ENCODE measurements at regions not wholly inside any gene's neighbourhood (a gene's known extent, or its start where the extent isn't known, plus 50 kb on each side); places are given as distances from the start of the nearest gene placed in this dataset.

GRCh38 chr1:55699228-55699627, 484.1 kb upstream of the USP24 start:
- no peak for TF ChIP-seq CTCF (IDR thresholded peaks at IDR 0.05)
- no peak for TF ChIP-seq POLR2AphosphoS5 (IDR thresholded peaks at IDR 0.05)
